ENCODE measurements at regions not wholly inside any gene's neighbourhood (a gene's known extent, or its start where the extent isn't known, plus 50 kb on each side); places are given as distances from the start of the nearest gene placed in this dataset.
A peak's percentile ranks its signal among the peaks of the same experiment; 100 is the strongest.

DNA sequence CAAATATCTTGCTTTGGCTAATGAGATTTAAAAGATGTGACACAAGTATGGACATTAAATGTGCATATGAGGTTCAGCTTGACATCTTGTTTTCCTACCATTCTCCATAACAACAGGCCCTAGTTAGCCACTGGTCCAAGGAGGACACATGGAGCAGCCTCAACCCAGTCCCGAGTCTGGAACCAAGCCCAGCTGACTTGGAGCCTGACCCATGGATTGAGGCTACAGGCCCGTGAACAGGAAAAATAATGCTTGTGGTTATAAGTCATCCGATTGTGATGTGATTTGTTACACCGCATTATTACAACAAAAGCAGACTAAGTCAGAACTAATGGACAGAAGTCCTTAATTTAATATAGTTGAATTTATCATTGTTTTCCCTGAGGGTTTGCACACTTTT is 123.2 kb upstream of the BANK1 start:
- H2BK5ac ChIP-seq (ENCODE audit: low read depth, low read length, poor library complexity), result no peak overlapping the region
- no peaks in the 10 kb centered on the region for H3K27me3 ChIP-seq (ENCODE audit: insufficient read depth, low read length)
- H2AFZ ChIP-seq (ENCODE audit: insufficient read depth, low read length, poor library complexity), result no peak overlapping the region
- H2BK120ac ChIP-seq (ENCODE audit: insufficient read depth, low read length, poor library complexity), result no peak overlapping the region
- H3K18ac ChIP-seq (ENCODE audit: low read length), result no peak overlapping the region
- H3K4me3 ChIP-seq (ENCODE audit: low read depth, low read length), result no peak overlapping the region
- H4K12ac ChIP-seq (ENCODE audit: low read depth, low read length), result no peak overlapping the region
- no peaks in the 10 kb centered on the region for H3K79me1 ChIP-seq (ENCODE audit: low read length)
- no peak overlapping the region for H3K27ac ChIP-seq (ENCODE audit: low read depth, low read length)
- no peak overlapping the region for H3K4ac ChIP-seq (ENCODE audit: low read depth, low read length)
- H4K8ac ChIP-seq (ENCODE audit: low read depth, low read length), result no peak overlapping the region
- H3K79me2 ChIP-seq (ENCODE audit: control insufficient read depth, insufficient read depth, low read length, poor library complexity), result no peaks in the 10 kb centered on the region
- no peak overlapping the region for H3K14ac ChIP-seq (ENCODE audit: low read length)
- no peaks in the 10 kb centered on the region for H3K4me1 ChIP-seq (ENCODE audit: control insufficient read depth in 1 of 2, insufficient read depth in 2 of 2, low read length in 2 of 2)
- H3K9ac ChIP-seq (ENCODE audit: low read length), result no peak overlapping the region
- no peaks in the 10 kb centered on the region for H3K36me3 ChIP-seq (ENCODE audit: control insufficient read depth in 1 of 2, insufficient read depth in 2 of 2, low read length in 2 of 2)
- no peak overlapping the region for H4K91ac ChIP-seq (ENCODE audit: low read depth, low read length)
- no peak for DNase-seq
- H3K4me2 ChIP-seq (ENCODE audit: low read length), result no peak overlapping the region
- H2BK12ac ChIP-seq (ENCODE audit: low read length), result no peak overlapping the region
- no CpG with 5 or more reads among the region's 4 CpGs for WGBS (ENCODE audit: extremely low coverage, insufficient coverage, insufficient read length)
- no peaks in the 10 kb centered on the region for H3K9me3 ChIP-seq (ENCODE audit: insufficient read depth, low read depth, low read length)
- H3K23ac ChIP-seq (ENCODE audit: low read length), result no peak overlapping the region
- H2AK5ac ChIP-seq (ENCODE audit: low read length), result no peak overlapping the region

DNA sequence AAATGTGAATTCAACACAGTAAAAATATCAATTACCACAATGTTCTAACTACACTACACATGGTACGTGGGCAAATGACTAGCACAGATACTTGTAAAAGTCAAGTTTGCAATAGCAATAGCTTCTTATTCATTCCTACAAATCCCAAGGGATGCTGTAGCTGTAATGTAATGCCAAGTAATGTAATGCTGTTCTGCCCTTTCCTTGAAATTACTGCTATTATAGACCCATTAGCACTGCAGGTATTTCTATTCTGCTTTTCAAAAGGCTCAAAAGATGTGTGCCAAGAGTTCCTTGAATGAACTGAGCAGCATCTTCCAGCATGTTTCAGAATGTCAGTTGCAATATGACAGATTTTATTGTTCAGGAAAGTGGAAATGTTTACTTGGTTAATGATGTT is 129.9 kb upstream of the BANK1 start:
- Histone ChIP-seq H2BK12ac (ENCODE audit: low read length) (no peak overlapping the region), H3K23ac (ENCODE audit: low read length) (no peak overlapping the region), H3K79me2 (ENCODE audit: control insufficient read depth, insufficient read depth, low read length, poor library complexity) (no peaks in the 10 kb centered on the region), H3K79me1 (ENCODE audit: low read length) (no peaks in the 10 kb centered on the region), H3K9ac (ENCODE audit: low read length) (no peak overlapping the region), H3K4me3 (ENCODE audit: low read depth, low read length) (no peak overlapping the region), H2AK5ac (ENCODE audit: low read length) (no peak overlapping the region), H3K27ac (ENCODE audit: low read depth, low read length) (no peak overlapping the region), H4K8ac (ENCODE audit: low read depth, low read length) (no peak overlapping the region), H3K4ac (ENCODE audit: low read depth, low read length) (no peak overlapping the region), H2AFZ (ENCODE audit: insufficient read depth, low read length, poor library complexity) (no peak overlapping the region), H3K14ac (ENCODE audit: low read length) (no peak overlapping the region), H3K27me3 (ENCODE audit: insufficient read depth, low read length) (no peaks in the 10 kb centered on the region), H4K12ac (ENCODE audit: low read depth, low read length) (no peak overlapping the region), H3K9me3 (ENCODE audit: insufficient read depth, low read depth, low read length) (no peaks in the 10 kb centered on the region), H4K91ac (ENCODE audit: low read depth, low read length) (no peak overlapping the region), H2BK5ac (ENCODE audit: low read depth, low read length, poor library complexity) (no peak overlapping the region), H3K18ac (ENCODE audit: low read length) (no peak overlapping the region), H3K4me1 (ENCODE audit: control insufficient read depth in 1 of 2, insufficient read depth in 2 of 2, low read length in 2 of 2) (no peaks in the 10 kb centered on the region), H3K4me2 (ENCODE audit: low read length) (no peak overlapping the region), H2BK120ac (ENCODE audit: insufficient read depth, low read length, poor library complexity) (no peak overlapping the region), H3K36me3 (ENCODE audit: control insufficient read depth in 1 of 2, insufficient read depth in 2 of 2, low read length in 2 of 2) (no peaks in the 10 kb centered on the region)
- WGBS (ENCODE audit: extremely low coverage, insufficient coverage, insufficient read length), result no CpG with 5 or more reads among the region's 1 CpG
- DNase-seq, result no peak

DNA sequence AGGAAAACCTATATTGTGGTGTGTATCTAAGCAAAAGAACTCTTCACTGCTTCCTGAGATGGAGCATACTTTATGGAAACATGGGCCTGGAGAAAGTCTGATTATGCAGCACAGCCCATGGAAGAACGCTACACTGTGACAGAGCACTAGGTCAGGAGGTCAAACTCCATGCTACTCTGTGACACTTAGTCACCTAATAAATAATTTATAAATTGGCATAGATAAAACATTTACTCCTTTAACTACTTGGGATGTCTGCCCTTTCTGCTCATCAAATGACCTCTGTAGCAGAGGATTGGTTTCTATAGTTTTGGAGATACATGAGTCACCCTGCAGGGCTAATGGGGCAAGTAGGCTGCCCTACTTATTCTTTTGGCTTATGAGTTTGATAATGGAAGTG is 134.7 kb upstream of the BANK1 start:
- no CpG with 5 or more reads among the region's 1 CpG for WGBS (ENCODE audit: extremely low coverage, insufficient coverage, insufficient read length)
- H3K27me3 ChIP-seq (ENCODE audit: insufficient read depth, low read length), result no peaks in the 10 kb centered on the region

DNA sequence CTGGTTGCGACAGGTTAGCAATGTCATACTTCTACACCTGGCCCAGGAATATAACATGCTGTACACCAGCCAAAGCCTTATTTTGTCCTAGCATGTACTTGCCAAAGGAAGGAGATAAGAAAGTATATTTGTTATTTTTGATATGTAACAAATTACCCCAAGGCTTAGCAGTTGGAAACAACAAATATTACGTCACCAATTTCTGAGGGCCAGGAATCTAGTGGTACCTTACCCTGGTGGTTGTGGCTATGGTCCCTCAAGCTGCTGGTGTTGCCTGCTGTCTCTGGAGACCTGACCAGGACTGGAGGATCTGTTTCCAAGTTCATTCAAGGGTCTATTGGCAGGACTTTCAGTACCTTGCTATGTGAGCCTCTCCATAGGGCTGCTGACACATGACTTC is 135.5 kb upstream of the BANK1 start:
- Histone ChIP-seq H3K36me3 (ENCODE audit: control insufficient read depth in 1 of 2, insufficient read depth in 2 of 2, low read length in 2 of 2) (no peaks in the 10 kb centered on the region), H3K18ac (ENCODE audit: low read length) (no peak overlapping the region), H2AK5ac (ENCODE audit: low read length) (no peak overlapping the region), H4K91ac (ENCODE audit: low read depth, low read length) (no peak overlapping the region), H2BK5ac (ENCODE audit: low read depth, low read length, poor library complexity) (no peak overlapping the region), H3K4me2 (ENCODE audit: low read length) (no peak overlapping the region), H3K27ac (ENCODE audit: low read depth, low read length) (no peak overlapping the region), H3K27me3 (ENCODE audit: insufficient read depth, low read length) (no peaks in the 10 kb centered on the region), H3K23ac (ENCODE audit: low read length) (no peak overlapping the region), H2BK120ac (ENCODE audit: insufficient read depth, low read length, poor library complexity) (no peak overlapping the region), H3K4me1 (ENCODE audit: control insufficient read depth in 1 of 2, insufficient read depth in 2 of 2, low read length in 2 of 2) (no peaks in the 10 kb centered on the region), H3K9ac (ENCODE audit: low read length) (no peak overlapping the region), H4K8ac (ENCODE audit: low read depth, low read length) (no peak overlapping the region), H3K79me2 (ENCODE audit: control insufficient read depth, insufficient read depth, low read length, poor library complexity) (no peaks in the 10 kb centered on the region), H3K4ac (ENCODE audit: low read depth, low read length) (no peak overlapping the region), H2BK12ac (ENCODE audit: low read length) (no peak overlapping the region), H3K4me3 (ENCODE audit: low read depth, low read length) (no peak overlapping the region), H3K14ac (ENCODE audit: low read length) (no peak overlapping the region), H2AFZ (ENCODE audit: insufficient read depth, low read length, poor library complexity) (no peak overlapping the region), H3K9me3 (ENCODE audit: insufficient read depth, low read depth, low read length) (no peaks in the 10 kb centered on the region), H3K79me1 (ENCODE audit: low read length) (no peaks in the 10 kb centered on the region), H4K12ac (ENCODE audit: low read depth, low read length) (no peak overlapping the region)
- no CpG with 5 or more reads among the region's 2 CpGs for WGBS (ENCODE audit: extremely low coverage, insufficient coverage, insufficient read length)
- DNase-seq, result peak in 1 of 2 donors; percentile 16

More for the DNA sequence above, 134.7 kb upstream of the BANK1 start:
- no peak overlapping the region for H3K4ac ChIP-seq (ENCODE audit: low read depth, low read length)
- no peak overlapping the region for H3K4me2 ChIP-seq (ENCODE audit: low read length)
- no peak for DNase-seq
- no peaks in the 10 kb centered on the region for H3K36me3 ChIP-seq (ENCODE audit: control insufficient read depth in 1 of 2, insufficient read depth in 2 of 2, low read length in 2 of 2)
- no peaks in the 10 kb centered on the region for H3K79me1 ChIP-seq (ENCODE audit: low read length)
- H3K27ac ChIP-seq (ENCODE audit: low read depth, low read length), result no peak overlapping the region
- H2BK12ac ChIP-seq (ENCODE audit: low read length), result no peak overlapping the region
- H3K9me3 ChIP-seq (ENCODE audit: insufficient read depth, low read depth, low read length), result no peaks in the 10 kb centered on the region
- H3K4me1 ChIP-seq (ENCODE audit: control insufficient read depth in 1 of 2, insufficient read depth in 2 of 2, low read length in 2 of 2), result no peaks in the 10 kb centered on the region
- H3K4me3 ChIP-seq (ENCODE audit: low read depth, low read length), result no peak overlapping the region
- no peak overlapping the region for H2BK120ac ChIP-seq (ENCODE audit: insufficient read depth, low read length, poor library complexity)
- H2BK5ac ChIP-seq (ENCODE audit: low read depth, low read length, poor library complexity), result no peak overlapping the region
- no peak overlapping the region for H3K9ac ChIP-seq (ENCODE audit: low read length)
- H3K18ac ChIP-seq (ENCODE audit: low read length), result no peak overlapping the region
- H2AFZ ChIP-seq (ENCODE audit: insufficient read depth, low read length, poor library complexity), result no peak overlapping the region
- H3K23ac ChIP-seq (ENCODE audit: low read length), result no peak overlapping the region
- no peak overlapping the region for H4K12ac ChIP-seq (ENCODE audit: low read depth, low read length)
- H2AK5ac ChIP-seq (ENCODE audit: low read length), result no peak overlapping the region
- no peak overlapping the region for H4K91ac ChIP-seq (ENCODE audit: low read depth, low read length)
- H3K79me2 ChIP-seq (ENCODE audit: control insufficient read depth, insufficient read depth, low read length, poor library complexity), result no peaks in the 10 kb centered on the region
- no peak overlapping the region for H4K8ac ChIP-seq (ENCODE audit: low read depth, low read length)
- no peak overlapping the region for H3K14ac ChIP-seq (ENCODE audit: low read length)
